SKM-1 treated with dmso at 0.1 percent for 144 hours (cell line): ENCODE measurements at regions not wholly inside any gene's neighbourhood (a gene's known extent, or its start where the extent isn't known, plus 50 kb on each side); places are given as distances from the start of the nearest gene placed in this dataset.
"Not testable (repeated sequence)": the region's sequence is repeated elsewhere in the genome, so short reads cannot be mapped to it uniquely, and the experiment has no call there.

Source experiments
- DNase-seq: peaks from one replicate; lab custom pipeline; 2025; ENCODE audit not compliant: unreplicated experiment; lab: John Stamatoyannopoulos, UW

DNA sequence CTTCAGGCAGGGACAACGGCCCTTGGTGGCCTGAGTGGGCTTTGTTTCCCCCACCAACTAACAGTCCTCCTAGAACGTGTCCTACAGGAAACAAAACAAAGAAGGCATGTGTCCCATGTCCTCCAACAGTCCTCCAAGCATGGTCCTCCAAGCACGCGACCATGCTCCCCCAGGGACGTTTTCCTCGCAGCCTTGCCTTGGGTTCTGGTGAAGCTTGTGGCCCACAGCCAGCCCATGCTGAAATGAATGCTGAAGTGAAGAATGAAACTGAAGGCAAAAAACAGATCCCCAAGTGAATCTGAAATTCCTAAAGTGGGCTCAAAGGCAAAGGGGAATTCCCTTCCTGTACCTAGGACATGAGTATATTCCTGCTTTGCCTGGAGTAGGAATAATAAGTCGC lies 176.6 kb downstream of the JCAD start:
- DNase-seq, result no peak

GRCh38 chr10:29881811-29882210 lies 177.6 kb downstream of the JCAD start:
- DNase-seq, result no peak

- DNase-seq, result no peak
These were observed 178.0 kb downstream of the JCAD start for GRCh38 chr10:29881336-29881771.

DNA sequence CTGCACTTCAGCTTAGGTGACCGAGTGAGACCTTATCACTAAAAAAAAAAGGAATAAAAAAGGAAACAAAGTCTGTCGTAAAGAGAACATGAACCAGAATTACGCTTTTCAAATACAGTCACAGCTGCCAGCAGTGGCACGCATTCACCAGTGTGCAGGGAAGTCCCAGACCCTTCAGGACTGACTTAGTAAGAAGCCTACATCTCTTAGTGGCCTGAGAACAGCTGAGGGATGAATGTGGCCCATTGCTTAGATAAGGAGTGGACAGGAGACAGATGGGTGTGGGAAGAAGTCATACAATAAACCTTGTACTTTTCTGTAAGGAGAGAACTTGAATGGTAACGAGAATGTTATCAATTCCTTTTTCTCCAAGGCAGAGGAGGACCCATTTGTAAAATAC lies 178.5 kb downstream of the JCAD start:
- no peak for DNase-seq

- no peak for DNase-seq
These were observed 179.5 kb downstream of the JCAD start for GRCh38 chr10:29879862-29880261.

GRCh38 chr10:29878492-29878891 lies 180.9 kb downstream of the JCAD start:
- no peak for DNase-seq

DNA sequence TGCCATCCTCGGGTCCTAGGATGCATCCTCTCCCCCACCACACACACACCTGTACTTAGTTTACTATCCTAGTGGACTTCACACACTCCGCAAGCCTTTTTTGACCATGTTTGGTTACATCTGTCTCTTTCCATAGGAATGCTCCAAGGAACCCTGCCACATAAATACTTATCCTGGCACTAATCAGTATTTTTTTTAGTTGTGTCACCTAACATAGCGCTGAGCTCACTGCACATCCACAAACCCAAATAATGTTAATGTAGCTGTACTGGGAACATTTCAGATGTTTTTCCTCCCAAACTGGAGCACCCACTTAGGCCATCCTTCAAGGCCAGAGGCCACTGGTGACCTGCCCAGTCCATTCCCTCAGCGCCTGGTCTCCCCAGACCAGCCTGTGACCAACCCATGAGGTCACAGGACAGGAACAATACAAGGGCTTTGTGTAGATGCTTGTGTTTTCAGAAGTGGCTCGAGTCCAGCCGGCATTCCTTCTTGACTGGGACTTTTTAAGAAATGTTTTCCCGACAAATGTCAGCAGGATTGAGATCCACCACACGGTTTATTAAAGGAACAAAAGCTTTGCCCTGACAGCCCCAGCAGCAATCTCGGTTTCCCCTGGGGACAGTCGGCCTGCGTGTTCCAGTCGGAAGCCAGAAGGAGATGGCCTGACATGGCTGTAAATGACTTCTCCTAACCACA lies 181.4 kb downstream of the JCAD start:
- no peak for DNase-seq

DNA sequence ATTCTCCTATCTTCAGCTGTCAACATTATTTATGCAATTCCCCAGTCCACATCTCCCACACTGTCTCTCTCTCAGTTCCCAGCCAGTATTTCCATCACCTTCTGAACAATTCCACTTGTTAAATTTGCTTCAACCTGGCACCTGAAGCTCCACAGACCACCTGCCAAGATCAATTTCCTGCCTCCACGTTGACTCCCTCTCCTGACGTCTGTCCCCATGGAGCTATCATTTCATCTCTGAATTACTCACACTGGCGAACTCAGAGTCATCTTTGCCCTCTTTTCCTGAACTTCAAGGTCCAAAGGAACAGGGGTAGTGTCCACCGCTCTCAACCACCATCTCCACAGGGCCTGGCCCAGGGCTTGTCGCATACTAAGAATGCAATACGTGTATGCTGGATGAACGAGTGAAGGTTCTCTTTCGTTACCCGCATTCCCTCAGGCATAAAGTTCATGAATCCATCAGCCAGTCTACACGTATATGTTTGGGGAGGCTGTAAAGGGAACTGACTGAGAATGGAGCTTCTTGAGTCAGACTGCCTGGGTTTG lies 183.3 kb downstream of the JCAD start:
- DNase-seq, result no peak

- DNase-seq, result no peak
These were observed 184.6 kb downstream of the JCAD start for GRCh38 chr10:29874606-29875269.

- no peak for DNase-seq
These were observed 185.4 kb downstream of the JCAD start for GRCh38 chr10:29873941-29874484.

DNA sequence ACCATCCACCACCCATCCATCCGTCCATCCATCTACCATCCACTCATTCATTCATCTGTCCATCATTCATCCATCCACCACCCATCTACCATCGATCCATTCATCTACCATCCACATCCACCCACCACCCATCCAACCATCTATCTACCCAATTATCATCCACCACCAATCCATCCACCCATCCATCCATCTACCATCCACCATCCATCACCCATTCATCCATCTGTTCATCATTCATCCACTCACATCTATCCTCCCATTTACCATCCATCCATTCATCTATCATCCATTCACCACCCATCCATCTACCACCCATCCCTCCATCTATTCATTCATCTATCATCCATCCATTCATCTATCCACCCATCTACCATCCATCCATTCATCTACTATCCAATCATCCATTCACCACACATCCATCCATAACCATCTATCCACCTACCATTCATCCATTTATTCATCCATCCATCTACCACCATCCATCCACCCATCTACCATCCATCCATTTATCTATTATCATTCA lies 188.8 kb downstream of the JCAD start:
- DNase-seq, result no peak

- no peak for DNase-seq
These were observed 189.8 kb downstream of the JCAD start for GRCh38 chr10:29869593-29869992.

GRCh38 chr10:29866356-29866755 lies 193.0 kb downstream of the JCAD start:
- no peak for DNase-seq

GRCh38 chr10:29865700-29866355 lies 193.6 kb downstream of the JCAD start:
- no peak for DNase-seq

DNA sequence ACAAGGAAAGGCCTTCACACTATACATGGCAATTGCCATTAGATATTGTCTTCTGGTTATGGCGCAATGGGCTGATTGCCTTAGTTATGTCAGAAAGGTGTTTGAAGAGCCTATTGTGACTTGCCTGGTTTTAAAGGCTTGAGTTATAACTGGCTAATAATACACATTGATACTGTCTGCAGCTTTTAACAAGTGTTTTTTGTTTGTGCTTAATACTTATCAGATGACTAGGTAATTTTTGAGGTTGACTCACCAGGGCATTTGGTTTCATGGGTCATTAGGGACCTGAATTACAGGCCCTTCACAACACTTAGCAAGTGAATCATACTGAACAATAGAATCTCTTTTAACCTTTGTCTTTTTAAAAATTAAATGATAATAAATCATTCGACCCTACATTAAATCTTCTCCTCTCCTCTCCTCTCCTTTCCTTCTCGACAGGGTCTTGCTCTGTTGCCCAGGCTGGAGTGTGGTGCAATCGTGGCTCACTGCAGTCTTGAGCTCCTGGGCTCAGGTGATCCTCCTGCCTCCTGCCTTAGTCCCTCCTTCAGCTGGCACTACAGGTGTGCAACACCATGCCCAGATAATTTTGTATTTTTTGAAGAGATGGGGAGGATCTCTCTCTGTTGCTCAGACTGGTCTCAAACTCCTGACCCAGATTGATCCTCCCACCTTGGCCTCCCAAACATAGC lies 196.3 kb downstream of the JCAD start:
- DNase-seq, result no peak

DNA sequence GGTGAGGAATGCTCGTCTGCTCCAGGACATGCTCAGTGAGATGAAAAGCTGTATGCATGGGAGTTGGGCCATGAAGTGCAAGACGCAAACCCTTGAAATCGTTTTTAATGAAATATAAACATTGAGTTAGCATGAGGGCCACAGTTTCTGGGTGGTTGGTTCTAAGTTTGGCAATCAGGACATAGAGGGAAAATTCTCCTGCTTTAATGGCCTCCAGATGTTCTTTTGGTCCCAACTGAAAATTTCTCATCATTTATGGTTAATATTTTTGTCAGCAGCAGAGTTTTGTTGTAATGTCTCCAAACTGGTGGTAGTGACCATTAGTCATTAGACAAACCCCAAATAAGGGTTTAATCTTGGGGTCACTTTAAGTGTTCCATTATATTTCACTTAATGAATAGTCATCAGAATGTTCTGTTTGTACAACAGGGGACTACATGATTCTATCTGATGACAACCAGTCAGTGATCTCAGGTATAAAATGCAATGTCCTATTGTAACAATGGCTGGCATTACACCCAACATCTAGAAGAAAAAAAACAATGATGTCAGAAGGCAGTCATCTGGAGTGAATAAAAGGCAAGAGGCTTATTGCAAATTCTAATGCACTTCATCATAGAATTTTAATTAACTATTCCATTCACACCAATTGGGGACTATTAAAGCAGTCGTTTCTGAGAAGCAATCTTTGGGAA lies 197.4 kb downstream of the JCAD start:
- no peak for DNase-seq

- DNase-seq, result not testable (repeated sequence)
These were observed 198.2 kb downstream of the JCAD start for GRCh38 chr10:29861231-29861630.

DNA sequence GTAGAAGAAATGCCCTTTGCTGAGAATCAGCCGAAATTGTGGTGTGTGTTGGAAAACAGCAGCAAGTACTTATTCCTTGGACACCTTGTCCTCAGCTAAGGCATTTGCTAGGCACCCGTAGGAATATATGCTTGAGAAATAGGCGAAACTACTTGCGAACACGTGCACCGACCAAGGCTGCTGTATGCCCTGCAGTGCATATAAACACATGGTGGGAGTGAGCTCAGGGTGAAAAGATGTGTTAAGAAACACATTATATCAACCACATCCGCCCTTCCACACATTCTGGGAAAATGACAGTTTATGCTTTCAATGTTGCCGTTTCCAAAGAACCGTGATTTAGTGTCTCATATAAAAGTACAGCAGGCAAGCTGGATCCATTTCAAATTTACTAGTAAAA lies 199.2 kb downstream of the JCAD start:
- DNase-seq, result no peak

DNA sequence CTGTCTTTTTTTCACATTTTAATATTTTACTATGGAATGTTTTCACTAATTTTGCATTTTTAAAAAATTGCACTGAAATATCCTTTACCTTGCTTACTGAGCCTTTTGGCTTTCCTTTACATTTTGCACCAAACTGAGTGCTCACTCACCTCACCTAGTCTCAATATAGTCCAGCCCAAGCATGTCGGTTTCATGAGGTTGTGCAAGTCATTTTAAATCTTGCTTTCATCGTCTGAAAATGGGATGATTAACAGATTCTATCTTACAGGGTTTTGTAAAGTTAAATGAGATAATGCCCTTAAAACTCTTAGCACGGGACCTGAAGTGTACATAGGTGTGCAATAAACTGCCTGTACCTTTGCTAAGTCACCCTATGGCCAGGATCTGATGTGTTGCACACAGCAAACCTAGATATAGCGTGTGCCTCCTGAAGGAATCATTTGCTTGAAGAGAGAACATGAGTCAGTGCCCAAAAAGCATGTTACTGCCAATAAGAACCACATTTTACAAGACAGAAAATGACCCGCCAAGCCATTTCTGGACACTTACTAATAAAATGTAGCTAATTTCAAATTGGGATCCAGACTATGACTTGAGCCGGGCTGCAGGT lies 199.8 kb downstream of the JCAD start:
- DNase-seq, result no peak
